ENCODE measurements at regions not wholly inside any gene's neighbourhood (a gene's known extent, or its start where the extent isn't known, plus 50 kb on each side); places are given as distances from the start of the nearest gene placed in this dataset.

DNA sequence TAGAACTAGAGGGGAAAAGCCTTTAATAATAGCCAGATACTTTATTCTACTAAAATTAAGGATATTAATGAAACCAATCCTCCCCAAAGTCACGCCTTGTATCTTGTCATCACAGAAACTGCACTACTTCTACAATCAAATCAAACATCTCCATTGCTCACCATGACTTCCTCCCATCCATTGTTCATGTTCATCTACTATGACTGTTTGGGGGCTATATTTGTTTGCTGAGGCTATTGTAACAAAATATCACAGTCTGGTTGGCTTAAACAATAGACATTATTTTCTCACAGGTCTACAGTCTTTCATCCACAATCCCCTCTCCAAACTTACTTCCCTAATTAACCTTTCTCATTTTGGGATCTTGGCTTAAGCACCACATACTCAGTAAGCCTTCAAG is 193.6 kb upstream of the FSCB start:
- Mint-ChIP-seq H3K9me3 (peaks cover 6% of the 10 kb centered on the region), H3K27me3 (no peaks in the 10 kb centered on the region), H3K4me1 (no peaks in the 10 kb centered on the region), H3K4me3 (no peak overlapping the region), H3K27ac (no peak overlapping the region), H3K36me3 (no peaks in the 10 kb centered on the region)
- no peak for ATAC-seq

GRCh38 chr14:44700184-44700583 is 193.1 kb upstream of the FSCB start:
- Mint-ChIP-seq H3K4me3 (no peak overlapping the region), H3K4me1 (no peaks in the 10 kb centered on the region), H3K36me3 (no peaks in the 10 kb centered on the region), H3K27me3 (no peaks in the 10 kb centered on the region), H3K9me3 (peaks cover 6% of the 10 kb centered on the region), H3K27ac (no peak overlapping the region)
- no peak for ATAC-seq

GRCh38 chr14:44699391-44699790 is 192.3 kb upstream of the FSCB start:
- ATAC-seq = no peak
- Mint-ChIP-seq H3K27me3 (no peaks in the 10 kb centered on the region), H3K4me1 (no peaks in the 10 kb centered on the region), H3K4me3 (no peak overlapping the region), H3K9me3 (peaks cover 6% of the 10 kb centered on the region), H3K36me3 (no peaks in the 10 kb centered on the region), H3K27ac (no peak overlapping the region)

DNA sequence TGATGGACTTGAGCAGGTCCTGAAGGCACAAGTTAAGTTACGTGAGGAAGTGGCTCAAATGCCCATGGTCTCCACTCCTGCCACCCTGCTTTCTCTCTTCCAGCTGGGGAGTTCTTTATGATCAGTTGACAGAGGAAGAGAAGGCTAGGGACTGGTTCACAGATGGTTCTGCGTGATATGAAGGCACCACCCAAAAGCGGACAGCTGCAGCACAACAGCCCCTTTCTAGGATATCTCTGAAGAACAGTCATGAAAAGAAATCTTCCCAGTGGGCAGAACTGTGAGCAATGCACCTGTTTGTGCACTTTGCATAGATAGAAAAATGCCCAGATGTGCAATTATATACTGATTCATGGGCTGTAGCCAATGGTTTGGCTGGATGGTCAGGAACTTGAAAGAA is 162.4 kb upstream of the FSCB start:
- H3K4me3 Mint-ChIP-seq = no peak overlapping the region
- H3K9me3 Mint-ChIP-seq = peaks cover 8% of the 10 kb centered on the region
- ATAC-seq = no peak
- no peaks in the 10 kb centered on the region for H3K36me3 Mint-ChIP-seq
- no peak overlapping the region for H3K27ac Mint-ChIP-seq
- no peaks in the 10 kb centered on the region for H3K27me3 Mint-ChIP-seq
- H3K4me1 Mint-ChIP-seq = no peaks in the 10 kb centered on the region

DNA sequence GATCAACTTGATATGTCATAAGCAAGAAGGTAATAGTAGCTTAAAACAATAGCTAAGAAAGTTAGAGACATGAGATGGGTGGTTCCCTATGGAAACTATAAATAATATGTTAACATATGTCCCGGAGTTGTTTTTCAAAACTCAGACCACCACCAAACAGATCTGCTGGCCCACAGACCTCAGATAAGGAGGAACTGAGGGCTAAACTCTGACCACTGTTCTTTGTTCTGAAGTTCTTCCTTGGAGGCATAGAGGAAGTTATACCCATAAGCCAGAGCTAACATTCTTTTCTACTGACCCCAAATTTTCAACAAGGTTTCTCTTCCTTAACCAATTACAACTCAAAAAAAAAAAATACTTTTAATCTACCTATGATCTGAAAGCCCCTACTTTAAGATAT is 156.1 kb upstream of the FSCB start:
- Mint-ChIP-seq H3K36me3 (no peaks in the 10 kb centered on the region), H3K4me1 (peaks cover 7% of the 10 kb centered on the region), H3K4me3 (no peak overlapping the region), H3K27ac (no peak overlapping the region), H3K27me3 (no peaks in the 10 kb centered on the region), H3K9me3 (no peaks in the 10 kb centered on the region)
- ATAC-seq = no peak

- ATAC-seq = no peak
- Mint-ChIP-seq H3K36me3 (no peaks in the 10 kb centered on the region), H3K4me1 (peaks cover 7% of the 10 kb centered on the region), H3K4me3 (no peak overlapping the region), H3K9me3 (no peaks in the 10 kb centered on the region), H3K27me3 (no peaks in the 10 kb centered on the region), H3K27ac (no peak overlapping the region)
Measured at GRCh38 chr14:44662250-44662891, 155.3 kb upstream of the FSCB start.

DNA sequence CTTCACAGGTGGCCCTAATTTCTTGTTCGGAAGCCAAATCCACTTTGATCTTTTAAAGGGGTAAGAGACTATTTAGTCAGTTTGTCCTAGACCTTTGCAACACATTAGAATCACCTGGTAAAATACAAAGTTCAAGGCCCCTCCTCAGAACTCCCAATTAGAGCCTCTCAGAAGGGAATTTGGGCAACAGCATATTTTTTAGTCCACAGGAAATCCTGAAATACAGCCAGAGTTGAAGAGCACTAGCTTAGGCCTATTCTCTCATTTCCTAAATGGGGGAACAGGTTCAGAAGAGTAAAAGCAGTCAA is 151.3 kb upstream of the FSCB start:
- Mint-ChIP-seq H3K4me3 (no peak overlapping the region), H3K9me3 (no peaks in the 10 kb centered on the region), H3K27me3 (no peaks in the 10 kb centered on the region), H3K4me1 (peaks cover 7% of the 10 kb centered on the region), H3K36me3 (no peaks in the 10 kb centered on the region), H3K27ac (no peak overlapping the region)
- no peak for ATAC-seq

GRCh38 chr14:44657696-44658388 is 150.8 kb upstream of the FSCB start:
- H3K4me3 Mint-ChIP-seq = no peak overlapping the region
- H3K36me3 Mint-ChIP-seq = no peaks in the 10 kb centered on the region
- ATAC-seq = no peak
- H3K27ac Mint-ChIP-seq = no peak overlapping the region
- peaks cover 7% of the 10 kb centered on the region for H3K4me1 Mint-ChIP-seq
- no peaks in the 10 kb centered on the region for H3K9me3 Mint-ChIP-seq
- H3K27me3 Mint-ChIP-seq = no peaks in the 10 kb centered on the region

GRCh38 chr14:44657203-44657602 is 150.1 kb upstream of the FSCB start:
- Mint-ChIP-seq H3K4me1 (peaks cover 2% of the 10 kb centered on the region), H3K27ac (no peak overlapping the region), H3K36me3 (no peaks in the 10 kb centered on the region), H3K9me3 (no peaks in the 10 kb centered on the region), H3K4me3 (no peak overlapping the region), H3K27me3 (no peaks in the 10 kb centered on the region)
- ATAC-seq = no peak

GRCh38 chr14:44654591-44654990 is 147.5 kb upstream of the FSCB start:
- no peaks in the 10 kb centered on the region for H3K36me3 Mint-ChIP-seq
- no peak for ATAC-seq
- H3K27me3 Mint-ChIP-seq = no peaks in the 10 kb centered on the region
- H3K4me1 Mint-ChIP-seq = no peaks in the 10 kb centered on the region
- H3K27ac Mint-ChIP-seq = no peak overlapping the region
- H3K4me3 Mint-ChIP-seq = no peak overlapping the region
- no peaks in the 10 kb centered on the region for H3K9me3 Mint-ChIP-seq

- Mint-ChIP-seq H3K4me1 (no peaks in the 10 kb centered on the region), H3K27me3 (no peaks in the 10 kb centered on the region), H3K27ac (no peak overlapping the region), H3K9me3 (no peaks in the 10 kb centered on the region), H3K36me3 (no peaks in the 10 kb centered on the region), H3K4me3 (no peak overlapping the region)
- ATAC-seq = no peak
Measured at GRCh38 chr14:44653641-44654040, 146.6 kb upstream of the FSCB start.

GRCh38 chr14:44652640-44653039 is 145.6 kb upstream of the FSCB start:
- ATAC-seq = no peak

GRCh38 chr14:44649061-44649460 is 142.0 kb upstream of the FSCB start:
- H3K4me3 Mint-ChIP-seq = no peak overlapping the region
- H3K27me3 Mint-ChIP-seq = no peaks in the 10 kb centered on the region
- ATAC-seq = no peak
- H3K4me1 Mint-ChIP-seq = no peaks in the 10 kb centered on the region
- H3K36me3 Mint-ChIP-seq = no peaks in the 10 kb centered on the region
- no peak overlapping the region for H3K27ac Mint-ChIP-seq
- H3K9me3 Mint-ChIP-seq = no peaks in the 10 kb centered on the region

More at GRCh38 chr14:44652640-44653039, 145.6 kb upstream of the FSCB start:
- H3K36me3 Mint-ChIP-seq = no peaks in the 10 kb centered on the region
- no peak overlapping the region for H3K4me3 Mint-ChIP-seq
- no peaks in the 10 kb centered on the region for H3K27me3 Mint-ChIP-seq
- no peaks in the 10 kb centered on the region for H3K9me3 Mint-ChIP-seq
- H3K4me1 Mint-ChIP-seq = no peaks in the 10 kb centered on the region
- no peak overlapping the region for H3K27ac Mint-ChIP-seq

GRCh38 chr14:44640416-44640815 is 133.3 kb upstream of the FSCB start:
- no peaks in the 10 kb centered on the region for H3K4me1 Mint-ChIP-seq
- no peak overlapping the region for H3K27ac Mint-ChIP-seq
- no peaks in the 10 kb centered on the region for H3K36me3 Mint-ChIP-seq
- no peaks in the 10 kb centered on the region for H3K9me3 Mint-ChIP-seq
- no peaks in the 10 kb centered on the region for H3K27me3 Mint-ChIP-seq
- ATAC-seq = no peak
- no peak overlapping the region for H3K4me3 Mint-ChIP-seq

DNA sequence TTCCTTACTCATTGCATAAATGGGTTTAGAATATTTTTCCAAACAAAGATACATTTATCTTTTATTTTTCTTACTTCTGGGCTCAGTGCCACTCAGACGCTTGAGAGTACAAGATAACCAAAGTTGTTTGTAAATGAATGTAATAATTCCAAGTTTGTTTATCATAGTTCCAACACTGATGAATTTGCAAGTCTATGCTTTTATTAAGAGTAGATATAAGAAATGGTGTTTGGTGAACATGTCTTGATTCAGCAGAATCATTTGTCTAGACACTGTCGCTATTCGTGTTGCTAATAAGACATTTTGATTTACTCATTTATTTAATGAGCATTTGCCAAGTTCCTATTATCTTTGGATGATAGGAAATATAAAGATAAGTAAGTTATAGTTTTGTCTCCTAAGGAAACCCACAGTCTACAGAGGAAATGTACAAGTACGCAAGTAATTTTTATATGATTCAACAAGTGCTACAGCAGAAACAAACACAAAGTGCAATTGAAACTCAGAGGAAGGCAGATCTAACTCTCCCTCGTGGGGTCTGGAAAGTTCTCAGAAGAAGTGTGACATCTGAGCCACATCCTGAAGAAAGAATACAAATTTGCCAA is 132.8 kb upstream of the FSCB start:
- H3K4me3 Mint-ChIP-seq = no peak overlapping the region
- H3K27ac Mint-ChIP-seq = no peak overlapping the region
- H3K27me3 Mint-ChIP-seq = no peaks in the 10 kb centered on the region
- ATAC-seq = no peak
- no peaks in the 10 kb centered on the region for H3K9me3 Mint-ChIP-seq
- no peaks in the 10 kb centered on the region for H3K36me3 Mint-ChIP-seq
- no peaks in the 10 kb centered on the region for H3K4me1 Mint-ChIP-seq

GRCh38 chr14:44634692-44635091 is 127.6 kb upstream of the FSCB start:
- no peaks in the 10 kb centered on the region for H3K36me3 Mint-ChIP-seq
- no peak overlapping the region for H3K4me3 Mint-ChIP-seq
- H3K9me3 Mint-ChIP-seq = peaks cover 5% of the 10 kb centered on the region
- no peak for ATAC-seq
- no peak overlapping the region for H3K27ac Mint-ChIP-seq
- H3K4me1 Mint-ChIP-seq = no peaks in the 10 kb centered on the region
- no peaks in the 10 kb centered on the region for H3K27me3 Mint-ChIP-seq
